Esophagus squamous epithelium (tissue), 4 donors: ENCODE measurements at regions not wholly inside any gene's neighbourhood (a gene's known extent, or its start where the extent isn't known, plus 50 kb on each side); places are given as distances from the start of the nearest gene placed in this dataset.

Experiments used
- POLR2A ChIP-seq, 4 donors: fragments of 450-650 bp; IDR thresholded peaks; one replicate each; pipeline ENCODE4 v1.6.1; 2017; ENCODE audit warnings: antibody characterized with exemption in 4 of 4, mild to moderate bottlenecking in 4 of 4, moderate library complexity in 3 of 4
- TF ChIP-seq, protein P1 (sequence below), 6 experiments: fragments of 450-650 bp in 4 of 6; fragments of 200-600 bp in 2 of 6; sonication (generic) in 2 of 6; IDR thresholded peaks; one replicate each; pipeline ENCODE4 v1.5.1; 2016 to 2019; ENCODE audit warnings: antibody characterized with exemption in 6 of 6, mild to moderate bottlenecking in 4 of 6, moderate library complexity in 4 of 6

DNA sequence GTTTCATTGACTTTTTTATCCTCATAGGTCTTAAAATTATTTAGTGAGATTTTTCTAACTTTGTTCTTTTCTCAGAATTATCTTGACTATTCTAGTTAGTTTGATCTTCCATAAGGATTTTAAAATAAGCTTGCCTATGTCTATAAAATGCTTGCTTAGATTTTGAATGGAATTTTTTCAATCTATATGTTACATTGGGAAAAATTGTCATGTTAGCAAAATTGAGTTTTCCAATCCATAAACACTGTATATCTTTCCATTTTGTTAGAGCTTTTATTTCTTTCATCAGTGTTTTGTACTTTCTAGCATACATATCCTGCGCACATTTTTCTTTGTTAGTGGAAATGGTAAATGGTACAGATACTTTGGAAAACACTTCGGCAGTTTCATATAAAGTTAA, 312.9 kb downstream of the PDHA2 start:
- TF ChIP-seq, protein P1, sequence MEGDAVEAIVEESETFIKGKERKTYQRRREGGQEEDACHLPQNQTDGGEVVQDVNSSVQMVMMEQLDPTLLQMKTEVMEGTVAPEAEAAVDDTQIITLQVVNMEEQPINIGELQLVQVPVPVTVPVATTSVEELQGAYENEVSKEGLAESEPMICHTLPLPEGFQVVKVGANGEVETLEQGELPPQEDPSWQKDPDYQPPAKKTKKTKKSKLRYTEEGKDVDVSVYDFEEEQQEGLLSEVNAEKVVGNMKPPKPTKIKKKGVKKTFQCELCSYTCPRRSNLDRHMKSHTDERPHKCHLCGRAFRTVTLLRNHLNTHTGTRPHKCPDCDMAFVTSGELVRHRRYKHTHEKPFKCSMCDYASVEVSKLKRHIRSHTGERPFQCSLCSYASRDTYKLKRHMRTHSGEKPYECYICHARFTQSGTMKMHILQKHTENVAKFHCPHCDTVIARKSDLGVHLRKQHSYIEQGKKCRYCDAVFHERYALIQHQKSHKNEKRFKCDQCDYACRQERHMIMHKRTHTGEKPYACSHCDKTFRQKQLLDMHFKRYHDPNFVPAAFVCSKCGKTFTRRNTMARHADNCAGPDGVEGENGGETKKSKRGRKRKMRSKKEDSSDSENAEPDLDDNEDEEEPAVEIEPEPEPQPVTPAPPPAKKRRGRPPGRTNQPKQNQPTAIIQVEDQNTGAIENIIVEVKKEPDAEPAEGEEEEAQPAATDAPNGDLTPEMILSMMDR (IDR thresholded peaks at IDR 0.05), result no peak
- no peak for TF ChIP-seq POLR2A (IDR thresholded peaks at IDR 0.05)
